ENCODE measurements at regions not wholly inside any gene's neighbourhood (a gene's known extent, or its start where the extent isn't known, plus 50 kb on each side); places are given as distances from the start of the nearest gene placed in this dataset.

GRCh38 chr5:103408408-103408807 is 149.8 kb downstream of the MACIR start:
- TF ChIP-seq CTCF (IDR thresholded peaks at IDR 0.05; ENCODE audit: extremely low read depth in 1 of 2, insufficient read depth in 1 of 2, low read depth in 1 of 2, low read length in 2 of 2) (no peak), POLR2A (IDR thresholded peaks at IDR 0.05; ENCODE audit: low read depth, low read length) (no peak), EZH2 (IDR thresholded peaks at IDR 0.05; ENCODE audit: borderline replicate concordance, low read depth, low read length, severe bottlenecking) (no peak), POLR2AphosphoS5 (IDR thresholded peaks at IDR 0.05; ENCODE audit: insufficient read depth, low read depth, low read length) (no peak), MAX (IDR thresholded peaks at IDR 0.05; ENCODE audit: insufficient read depth, insufficient read length) (no peak), JUN (IDR thresholded peaks at IDR 0.05; ENCODE audit: borderline replicate concordance, insufficient read depth, insufficient read length, low read depth) (no peak), MYC (IDR thresholded peaks at IDR 0.05; ENCODE audit: low read depth, low read length) (no peak), GATA2 (IDR thresholded peaks at IDR 0.05; ENCODE audit: insufficient read depth, insufficient read length, low read depth, low read length) (no peak)

Data from endothelial cell of umbilical vein (primary cell).